ENCODE measurements at regions not wholly inside any gene's neighbourhood (a gene's known extent, or its start where the extent isn't known, plus 50 kb on each side); places are given as distances from the start of the nearest gene placed in this dataset.

- H3K27ac ChIP-seq (ENCODE audit: insufficient read depth, low read depth, low read length) = no peak overlapping the region
- H3K36me3 ChIP-seq (ENCODE audit: control insufficient read depth in 2 of 2, extremely low read depth in 1 of 2, insufficient read depth in 2 of 2, low read length in 2 of 2) = no peaks in the 10 kb centered on the region
- no peak for DNase-seq (ENCODE audit: low read depth, low spot score)
- ChIA-PET POLR2A (no interaction called here), CTCF (interaction anchor here (0.8 to 1.3 kb wide), 2 partner anchors 9 to 194 kb away, joined by 3 to 4 read pairs; no protein-coding TSS in a partner anchor)
- no peaks in the 10 kb centered on the region for H3K79me2 ChIP-seq (ENCODE audit: control insufficient read depth, insufficient read depth, low read length)
- H3K4me3 ChIP-seq (replicated peaks in 1 of 3; ENCODE audit: insufficient read depth in 1 of 3, low read depth in 1 of 3, low read length in 3 of 3) = no peak overlapping the region
- H2AFZ ChIP-seq (ENCODE audit: low read depth, low read length) = no peak overlapping the region
- TF ChIP-seq EZH2 (IDR thresholded peaks at IDR 0.05; ENCODE audit: borderline replicate concordance, low read depth, low read length, severe bottlenecking) (no peak), GATA2 (IDR thresholded peaks at IDR 0.05; ENCODE audit: insufficient read depth, insufficient read length, low read depth, low read length) (no peak), POLR2AphosphoS5 (IDR thresholded peaks at IDR 0.05; ENCODE audit: insufficient read depth, low read depth, low read length) (no peak), JUN (IDR thresholded peaks at IDR 0.05; ENCODE audit: borderline replicate concordance, insufficient read depth, insufficient read length, low read depth) (no peak), MYC (IDR thresholded peaks at IDR 0.05; ENCODE audit: low read depth, low read length) (no peak), POLR2A (IDR thresholded peaks at IDR 0.05; ENCODE audit: low read depth, low read length) (no peak), MAX (IDR thresholded peaks at IDR 0.05; ENCODE audit: insufficient read depth, insufficient read length) (no peak), FOS (IDR thresholded peaks at IDR 0.05; ENCODE audit: borderline replicate concordance, insufficient read depth, low read length) (no peak), CTCF (IDR thresholded peaks at IDR 0.05; ENCODE audit: extremely low read depth in 1 of 2, insufficient read depth in 1 of 2, low read depth in 1 of 2, low read length in 2 of 2) (no peak)
- H3K9me3 ChIP-seq (replicated peaks; ENCODE audit: control insufficient read depth, insufficient read depth, low read length) = no peaks in the 10 kb centered on the region
- H4K20me1 ChIP-seq (replicated peaks; ENCODE audit: control insufficient read depth, extremely low read depth, insufficient read depth, low read length) = no peaks in the 10 kb centered on the region
- no TSS peak for BruUV-seq (replicated peaks)
- H3K9me1 ChIP-seq (replicated peaks; ENCODE audit: control insufficient read depth, extremely low read depth, insufficient read depth, low read length) = no peaks in the 10 kb centered on the region
- intact Hi-C loops (cut with micrococcal nuclease) = loop anchor here (2.0 kb wide), 1 partner anchor 20 kb away; no protein-coding TSS in a partner anchor
- H3K4me2 ChIP-seq (ENCODE audit: insufficient read depth, low read length) = no peak overlapping the region
- H3K4me1 ChIP-seq (ENCODE audit: control insufficient read depth, extremely low read depth, insufficient read depth, low read length) = no peaks in the 10 kb centered on the region
- H3K9ac ChIP-seq (replicated peaks; ENCODE audit: extremely low read depth, insufficient read depth, low read length) = no peak overlapping the region
- dilution Hi-C loops (cut with MboI; ENCODE audit: extremely low pct_ligation_motif_present, low sequenced_read_pairs) = no loop called here
- FAIRE-seq = no peak
- no peaks in the 10 kb centered on the region for H3K27me3 ChIP-seq (ENCODE audit: control insufficient read depth in 2 of 2, insufficient read depth in 2 of 2, low read length in 2 of 2)
Measured at GRCh38 chr2:149808556-149808955, 221.0 kb upstream of the MMADHC start.
